T-cell (primary cell): ENCODE measurements at regions not wholly inside any gene's neighbourhood (a gene's known extent, or its start where the extent isn't known, plus 50 kb on each side); places are given as distances from the start of the nearest gene placed in this dataset.

Source experiments
- ATAC-seq, 4 experiments: fragments of 200-7000 bp in 3 of 4; fragments of 150-1000 bp in 1 of 4; cut with Tn5 transposase; replicated peaks in 1 of 4; 1 replicate in 3 of 4; 2 replicates in 1 of 4; pipeline ENCODE4 v1.10.0; 2021; ENCODE audit warnings: moderate library complexity in 3 of 4, mild to moderate bottlenecking in 2 of 4, moderate number of reproducible peaks in 1 of 4
- CTCF ChIA-PET, 2 donors: fragments of 300-600 bp; sonication (Branson Sonifier 250); formaldehyde crosslinking; loops; one replicate each; lab custom pipeline; 2022; ENCODE audit warnings: antibody characterized with exemption in 2 of 2; lab: Charles Lee
- POLR2A ChIA-PET, 2 donors: fragments of 300-600 bp; sonication (Branson Sonifier 250); formaldehyde crosslinking; loops; one replicate each; lab custom pipeline; 2022; ENCODE audit warnings: antibody characterized with exemption in 2 of 2; lab: Charles Lee
- DNase-seq, 35 experiments: peaks; one replicate each; pipeline versions ENCODE4 v3.0.0 to v3.0.0-alpha.2; 2013 to 2023
- H3K27ac ChIP-seq: one replicate; pipeline ENCODE4 v1.5.1; 2013; ENCODE audit warnings: low read length
- H3K27me3 ChIP-seq, 2 experiments: replicated peaks in 1 of 2; 1 replicate in 1 of 2; 2 replicates in 1 of 2; pipeline versions ENCODE4 v1.6.1 to v1.7.0; 2013; ENCODE audit warnings: low read length in 1 of 2, mixed read lengths in 1 of 2; ENCODE audit not compliant: control insufficient read depth in 2 of 2, insufficient read depth in 2 of 2; ENCODE audit errors: extremely low read depth in 1 of 2
- H3K36me3 ChIP-seq, 2 donors: 1 replicate in 1 of 2; 2 replicates in 1 of 2; pipeline versions ENCODE4 v1.6.1 to v1.7.0; 2013; ENCODE audit warnings: low read length in 1 of 2; ENCODE audit not compliant: control insufficient read depth in 2 of 2, insufficient read depth in 1 of 2; ENCODE audit errors: extremely low read depth in 1 of 2
- H3K4me1 ChIP-seq, 2 experiments: 1 replicate in 1 of 2; 2 replicates in 1 of 2; pipeline versions ENCODE4 v1.6.1 to v1.7.0; 2013; ENCODE audit warnings: low read length in 2 of 2, mixed read lengths in 1 of 2; ENCODE audit not compliant: insufficient read depth in 2 of 2, control insufficient read depth in 1 of 2; ENCODE audit errors: extremely low read depth in 1 of 2
- H3K4me3 ChIP-seq, 2 donors: 1 replicate in 1 of 2; 2 replicates in 1 of 2; pipeline versions ENCODE4 v1.5.1 to v1.7.0; 2013; ENCODE audit warnings: mild to moderate bottlenecking in 2 of 2, low read length in 1 of 2, moderate library complexity in 1 of 2; ENCODE audit not compliant: control insufficient read depth in 1 of 2; ENCODE audit errors: extremely low read depth in 1 of 2
- H3K9me3 ChIP-seq: 2 replicates; pipeline ENCODE4 v1.7.0; 2013
- H3K27ac Mint-ChIP-seq, 2 donors: one replicate each; pipeline ENCODE4 v1.8.0; 2020 to 2021; ENCODE audit warnings: mild to moderate bottlenecking in 2 of 2, mixed read lengths in 2 of 2
- H3K27me3 Mint-ChIP-seq, 2 donors: one replicate each; pipeline ENCODE4 v1.8.0; 2021 to 2022; ENCODE audit warnings: mixed read lengths in 2 of 2
- H3K36me3 Mint-ChIP-seq: one replicate; pipeline ENCODE4 v1.8.0; 2021; ENCODE audit warnings: mixed read lengths
- H3K4me1 Mint-ChIP-seq, 3 donors: one replicate each; pipeline ENCODE4 v1.8.0; 2020 to 2022; ENCODE audit warnings: mixed read lengths in 3 of 3, mild to moderate bottlenecking in 1 of 3
- H3K4me3 Mint-ChIP-seq, 3 donors: one replicate each; pipeline ENCODE4 v1.8.0; 2020 to 2022; ENCODE audit warnings: mild to moderate bottlenecking in 3 of 3, mixed read lengths in 3 of 3, moderate library complexity in 3 of 3
- H3K9me3 Mint-ChIP-seq, 3 donors: one replicate each; pipeline ENCODE4 v1.8.0; 2020 to 2022; ENCODE audit warnings: mixed read lengths in 3 of 3
- WGBS: methylation state at CpG from one replicate; pipeline ENCODE4 v1.1.5; 2013; ENCODE audit warnings: missing lambda C conversion rate; ENCODE audit not compliant: insufficient coverage; 5-methylcytosine and 5-hydroxymethylcytosine counted together

- no peaks in the 10 kb centered on the region for H3K9me3 ChIP-seq
- no peak overlapping the region for H3K27ac Mint-ChIP-seq
- 64% methylated on average over 2 of the region's 6 CpGs for WGBS
- no peak overlapping the region for H3K27ac ChIP-seq
- DNase-seq (no peak), ATAC-seq (no peak)
- no peaks in the 10 kb centered on the region for H3K36me3 Mint-ChIP-seq
- no peaks in the 10 kb centered on the region for H3K4me1 Mint-ChIP-seq
- H3K36me3 ChIP-seq: no peaks in the 10 kb centered on the region
- no peak overlapping the region for H3K4me3 ChIP-seq
- no peaks in the 10 kb centered on the region for H3K27me3 ChIP-seq
- no peak overlapping the region for H3K4me3 Mint-ChIP-seq
- H3K4me1 ChIP-seq: no peaks in the 10 kb centered on the region
- no peaks in the 10 kb centered on the region for H3K27me3 Mint-ChIP-seq
- POLR2A ChIA-PET: no interaction called here
- CTCF ChIA-PET: no interaction called here
- peaks cover 0 to 5% (median 4%) of the 10 kb centered on the region in 3 donors for H3K9me3 Mint-ChIP-seq
Measured at GRCh38 chr3:81426826-81427577, 334.4 kb downstream of the GBE1 start.

DNA sequence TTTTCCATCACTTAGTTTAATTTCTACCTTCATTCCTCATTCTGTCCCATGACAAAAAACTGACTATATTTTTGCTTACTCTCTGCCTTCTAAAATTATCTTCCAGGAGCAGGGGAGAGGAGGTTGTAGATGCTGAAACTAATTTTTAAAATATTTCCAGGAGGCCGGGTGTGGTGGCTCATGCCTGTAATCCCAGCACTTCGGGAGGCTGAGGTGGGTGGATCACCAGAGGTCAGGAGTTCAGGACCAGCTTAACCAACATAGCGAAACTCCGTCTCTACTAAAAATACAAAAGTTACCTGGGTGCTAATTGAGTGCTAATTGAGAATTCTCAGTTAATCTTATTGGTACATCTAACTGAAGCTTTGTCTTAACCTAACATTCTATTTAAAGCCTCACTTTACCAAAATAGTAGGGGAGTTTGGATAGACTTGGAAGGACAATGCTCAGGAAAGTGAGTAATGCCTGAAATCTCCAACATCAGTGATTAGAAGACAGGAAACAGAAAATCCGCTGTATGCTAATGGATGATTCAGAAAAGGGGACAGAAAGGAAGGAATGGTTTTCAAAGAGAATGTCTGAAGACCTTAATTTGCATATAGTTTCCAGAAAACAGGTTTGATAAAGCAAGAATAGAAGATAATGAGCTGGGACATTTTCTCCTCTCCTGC lies 336.1 kb downstream of the GBE1 start:
- no peaks in the 10 kb centered on the region for H3K27me3 Mint-ChIP-seq
- ChIA-PET POLR2A (interaction anchor here in 1 of 2 donors (0.6 kb wide), 1 partner anchor 10 kb away, joined by 3 read pairs; no protein-coding TSS in a partner anchor), CTCF (no interaction called here)
- peaks cover 0 to 5% (median 0%) of the 10 kb centered on the region in 3 donors for H3K9me3 Mint-ChIP-seq
- no peaks in the 10 kb centered on the region for H3K36me3 Mint-ChIP-seq
- Histone ChIP-seq H3K36me3 (no peaks in the 10 kb centered on the region), H3K9me3 (no peaks in the 10 kb centered on the region), H3K27ac (no peak overlapping the region), H3K4me3 (no peak overlapping the region), H3K4me1 (no peaks in the 10 kb centered on the region), H3K27me3 (no peaks in the 10 kb centered on the region)
- no peaks in the 10 kb centered on the region for H3K4me1 Mint-ChIP-seq
- ATAC-seq: no peak
- no peak overlapping the region for H3K27ac Mint-ChIP-seq
- 69% methylated on average over 3 of the region's 5 CpGs for WGBS
- no peak for DNase-seq
- H3K4me3 Mint-ChIP-seq: no peak overlapping the region

DNA sequence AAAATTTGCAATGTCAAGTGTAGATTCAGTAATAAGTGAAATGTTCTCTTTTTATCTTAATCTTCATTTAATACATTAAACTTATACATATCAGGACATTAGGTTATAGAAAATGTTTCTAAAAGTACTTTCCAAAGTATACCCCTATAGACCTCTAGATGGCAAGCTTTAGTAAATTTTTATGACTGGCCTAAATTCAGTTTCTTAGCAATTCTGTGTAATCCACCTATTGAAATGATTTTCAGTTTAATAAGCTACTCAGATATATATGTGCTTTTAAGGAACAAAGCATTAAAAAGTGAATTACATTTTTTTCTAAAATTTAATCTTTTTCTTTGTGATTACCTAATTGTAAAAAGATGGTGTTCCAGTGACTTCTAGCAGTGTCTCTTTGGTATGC lies 342.2 kb downstream of the GBE1 start:
- Histone ChIP-seq H3K4me3 (no peak overlapping the region), H3K9me3 (no peaks in the 10 kb centered on the region), H3K4me1 (no peaks in the 10 kb centered on the region), H3K36me3 (no peaks in the 10 kb centered on the region), H3K27me3 (no peaks in the 10 kb centered on the region), H3K27ac (no peak overlapping the region)
- Mint-ChIP-seq H3K4me3 (no peak overlapping the region), H3K4me1 (no peaks in the 10 kb centered on the region), H3K9me3 (no peaks in the 10 kb centered on the region), H3K27ac (no peak overlapping the region), H3K36me3 (no peaks in the 10 kb centered on the region), H3K27me3 (no peaks in the 10 kb centered on the region)
- ChIA-PET POLR2A (no interaction called here), CTCF (no interaction called here)
- ATAC-seq: no peak
- no peak for DNase-seq

DNA sequence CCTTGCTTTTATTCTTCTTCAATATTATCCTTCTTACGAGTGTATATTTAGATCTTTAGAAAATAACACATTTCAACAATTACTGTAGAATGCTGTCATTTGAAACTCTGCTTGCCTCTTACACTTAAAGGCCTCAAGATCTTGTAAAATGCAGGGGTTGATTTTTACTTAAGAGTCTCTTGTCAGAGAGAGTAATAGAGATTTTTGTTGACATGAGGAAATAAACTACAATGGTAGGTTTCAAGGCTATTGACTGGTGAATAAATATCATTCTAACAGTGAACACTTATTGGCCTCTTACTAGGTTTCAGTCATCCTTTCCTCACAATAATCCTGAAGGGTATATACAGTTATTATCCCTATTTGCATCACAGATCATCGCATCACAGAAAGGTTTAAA lies 344.6 kb downstream of the GBE1 start:
- no peak overlapping the region for H3K4me3 ChIP-seq
- ChIA-PET POLR2A (no interaction called here), CTCF (no interaction called here)
- no CpG with 5 or more reads among the region's 2 CpGs for WGBS
- no peak overlapping the region for H3K27ac ChIP-seq
- H3K27me3 ChIP-seq: no peaks in the 10 kb centered on the region
- Mint-ChIP-seq H3K4me1 (no peaks in the 10 kb centered on the region), H3K9me3 (no peaks in the 10 kb centered on the region), H3K36me3 (no peaks in the 10 kb centered on the region), H3K27me3 (no peaks in the 10 kb centered on the region), H3K27ac (no peak overlapping the region), H3K4me3 (no peak overlapping the region)
- H3K36me3 ChIP-seq: no peaks in the 10 kb centered on the region
- no peaks in the 10 kb centered on the region for H3K9me3 ChIP-seq
- no peak for ATAC-seq
- DNase-seq: no peak
- H3K4me1 ChIP-seq: no peaks in the 10 kb centered on the region

- no peaks in the 10 kb centered on the region for H3K27me3 ChIP-seq
- H3K27ac ChIP-seq: no peak overlapping the region
- no peaks in the 10 kb centered on the region for H3K9me3 ChIP-seq
- H3K36me3 ChIP-seq: no peaks in the 10 kb centered on the region
- CTCF ChIA-PET: no interaction called here
- Mint-ChIP-seq H3K4me1 (no peaks in the 10 kb centered on the region), H3K27ac (no peak overlapping the region), H3K27me3 (no peaks in the 10 kb centered on the region), H3K9me3 (peaks cover 0 to 4% (median 2%) of the 10 kb centered on the region in 3 donors), H3K4me3 (no peak overlapping the region), H3K36me3 (no peaks in the 10 kb centered on the region)
- no peaks in the 10 kb centered on the region for H3K4me1 ChIP-seq
- ATAC-seq (no peak), DNase-seq (no peak)
- H3K4me3 ChIP-seq: no peak overlapping the region
- no CpG with 5 or more reads among the region's 1 CpG for WGBS
- POLR2A ChIA-PET: no interaction called here
Measured at GRCh38 chr3:81406318-81406717, 355.1 kb downstream of the GBE1 start.

DNA sequence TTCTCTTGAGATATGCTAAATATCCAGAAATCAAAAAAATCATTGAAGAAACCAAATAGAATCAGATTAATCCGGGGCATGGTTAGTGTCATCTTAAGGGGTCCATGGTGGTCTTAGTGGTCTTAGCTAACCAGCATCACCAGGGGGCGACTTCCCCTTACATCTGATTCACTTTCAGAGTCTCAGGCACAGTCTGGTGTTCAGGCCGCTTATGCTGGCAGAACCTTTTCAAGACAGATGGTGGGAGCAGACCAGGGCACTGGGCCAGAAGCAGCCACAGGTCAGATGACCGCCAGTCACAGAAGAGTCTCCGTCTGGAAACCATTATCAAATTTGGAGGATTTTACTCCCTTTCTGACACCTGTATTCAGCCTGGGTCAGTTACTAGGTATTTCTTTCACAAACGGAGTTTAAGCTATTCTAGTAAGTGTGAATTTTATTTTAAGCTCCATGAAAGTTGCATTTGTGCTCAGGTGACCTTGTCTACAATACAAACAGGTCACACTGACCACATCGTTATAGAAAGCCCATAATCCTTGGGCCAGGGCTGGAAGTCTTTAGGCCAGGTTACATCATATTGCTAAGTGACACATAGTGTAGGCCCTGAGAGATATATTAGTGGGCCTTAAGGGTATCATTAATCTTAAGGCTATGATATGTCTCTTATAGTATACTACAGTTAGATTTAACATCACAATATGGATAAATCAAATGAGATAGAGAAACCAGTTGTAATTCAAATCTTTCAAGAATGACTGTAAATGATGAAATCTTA lies 365.5 kb downstream of the GBE1 start:
- Histone ChIP-seq H3K9me3 (no peaks in the 10 kb centered on the region), H3K4me3 (no peak overlapping the region), H3K27ac (no peak overlapping the region), H3K27me3 (no peaks in the 10 kb centered on the region), H3K36me3 (no peaks in the 10 kb centered on the region), H3K4me1 (no peaks in the 10 kb centered on the region)
- ChIA-PET POLR2A (no interaction called here), CTCF (no interaction called here)
- H3K4me1 Mint-ChIP-seq: no peaks in the 10 kb centered on the region
- H3K27me3 Mint-ChIP-seq: no peaks in the 10 kb centered on the region
- DNase-seq (no peak), ATAC-seq (no peak)
- WGBS: 100% methylated on average over 1 of the region's 7 CpGs
- H3K9me3 Mint-ChIP-seq: peaks cover 0 to 3% (median 0%) of the 10 kb centered on the region in 3 donors
- no peaks in the 10 kb centered on the region for H3K36me3 Mint-ChIP-seq
- H3K4me3 Mint-ChIP-seq: no peak overlapping the region
- no peak overlapping the region for H3K27ac Mint-ChIP-seq
